IMR-90 (cell line): ENCODE measurements at regions not wholly inside any gene's neighbourhood (a gene's known extent, or its start where the extent isn't known, plus 50 kb on each side); places are given as distances from the start of the nearest gene placed in this dataset.

Source experiments
- ATAC-seq: fragments of 200-7000 bp; cut with Tn5 transposase; 2 replicates; pipeline ENCODE4 v1.9.1; 2020; ENCODE audit warnings: low read depth, mild to moderate bottlenecking, moderate library complexity
- BruUV-seq: library from RNA; stranded (reverse); fragments of 400-500 nt; replicated peaks from 2 replicates; lab custom pipeline; 2021; lab: Mats Ljungman, UMichigan
- CTCF ChIA-PET: fragments of 300-600 bp; formaldehyde crosslinking; extraction: SDS; loops from one replicate; lab custom pipeline; 2021; ENCODE audit warnings: antibody characterized with exemption; lab: Yijun Ruan, JAX
- POLR2A ChIA-PET: fragments of 300-600 bp; sonication (Branson Sonifier 250); formaldehyde crosslinking; loops from one replicate; lab custom pipeline; 2022; ENCODE audit warnings: antibody characterized with exemption; ENCODE audit not compliant: unreplicated experiment; lab: Charles Lee
- DNase-seq: peaks from one replicate; pipeline ENCODE4 v3.0.0; 2013
- H2AFZ ChIP-seq: replicated peaks from 2 replicates; pipeline ENCODE3; 2013; ENCODE audit warnings: low read length, mild to moderate bottlenecking; ENCODE audit not compliant: poor library complexity
- H2AK5ac ChIP-seq: 2 replicates; pipeline ENCODE4 v1.6.1; 2013; ENCODE audit warnings: low read depth, low read length, inconsistent platforms
- H2AK9ac ChIP-seq: replicated peaks from 2 replicates; pipeline ENCODE3; 2013; ENCODE audit warnings: mild to moderate bottlenecking, low read depth, low read length, moderate library complexity; ENCODE audit not compliant: poor library complexity
- H2BK120ac ChIP-seq: 2 replicates; pipeline ENCODE4 v1.6.1; 2013; ENCODE audit warnings: low read depth, low read length, inconsistent platforms
- H2BK15ac ChIP-seq: 3 replicates; pipeline ENCODE4 v1.6.1; 2013; ENCODE audit warnings: low read depth, low read length, inconsistent platforms
- H2BK20ac ChIP-seq: 2 replicates; pipeline ENCODE4 v1.6.1; 2013; ENCODE audit warnings: low read depth, mild to moderate bottlenecking, inconsistent platforms, low read length, moderate library complexity
- H2BK5ac ChIP-seq: 2 replicates; pipeline ENCODE4 v1.6.1; 2013; ENCODE audit warnings: mild to moderate bottlenecking, low read depth, low read length, inconsistent platforms; ENCODE audit not compliant: poor library complexity, severe bottlenecking
- H3K14ac ChIP-seq: replicated peaks from 2 replicates; pipeline ENCODE4 v1.6.1; 2013; ENCODE audit warnings: low read depth, low read length, inconsistent platforms
- H3K18ac ChIP-seq: 2 replicates; pipeline ENCODE4 v1.6.1; 2013; ENCODE audit warnings: low read depth, low read length, control low read depth
- H3K23ac ChIP-seq: 2 replicates; pipeline ENCODE4 v1.6.1; 2013; ENCODE audit warnings: low read depth, low read length, inconsistent platforms
- H3K27ac ChIP-seq: 2 replicates; pipeline ENCODE4 v1.5.1; 2013; ENCODE audit warnings: mild to moderate bottlenecking, control low read depth, low read length; ENCODE audit not compliant: insufficient read depth
- H3K27me3 ChIP-seq: 2 replicates; pipeline ENCODE4 v1.6.1; 2013; ENCODE audit warnings: low read length; ENCODE audit not compliant: control insufficient read depth, insufficient read depth
- H3K36me3 ChIP-seq: 2 replicates; pipeline ENCODE4 v1.6.1; 2013; ENCODE audit warnings: low read length, mixed read lengths; ENCODE audit not compliant: control insufficient read depth, insufficient read depth
- H3K4ac ChIP-seq: 2 replicates; pipeline ENCODE4 v1.6.1; 2013; ENCODE audit warnings: low read depth, low read length, inconsistent platforms
- H3K4me1 ChIP-seq: 2 replicates; pipeline ENCODE4 v1.6.1; 2013; ENCODE audit warnings: low read length, mixed read lengths; ENCODE audit not compliant: control insufficient read depth, insufficient read depth
- H3K4me2 ChIP-seq: 2 replicates; pipeline ENCODE4 v1.6.1; 2013; ENCODE audit warnings: low read depth, mild to moderate bottlenecking, control low read depth, low read length, moderate library complexity
- H3K4me3 ChIP-seq: 2 replicates; pipeline ENCODE4 v1.5.1; 2013; ENCODE audit warnings: low read depth, mild to moderate bottlenecking, control low read depth, low read length, moderate library complexity; ENCODE audit not compliant: insufficient read depth
- H3K56ac ChIP-seq: 2 replicates; pipeline ENCODE4 v1.6.1; 2013; ENCODE audit warnings: low read length, inconsistent platforms; ENCODE audit not compliant: insufficient read depth; ENCODE audit errors: extremely low read depth
- H3K79me1 ChIP-seq, 2 experiments: 2 replicates each; pipeline ENCODE4 v1.6.1; 2013; ENCODE audit warnings: low read length in 2 of 2, inconsistent platforms in 1 of 2, low read depth in 1 of 2
- H3K9ac ChIP-seq: 2 replicates; pipeline ENCODE4 v1.6.1; 2013; ENCODE audit warnings: low read depth, low read length, control low read depth
- H3K9me1 ChIP-seq: 2 replicates; pipeline ENCODE4 v1.6.1; 2013; ENCODE audit warnings: low read length, inconsistent platforms; ENCODE audit not compliant: insufficient read depth
- H3K9me3 ChIP-seq: 2 replicates; pipeline ENCODE4 v1.6.1; 2013; ENCODE audit warnings: low read length; ENCODE audit not compliant: control insufficient read depth, insufficient read depth
- H4K20me1 ChIP-seq: 2 replicates; pipeline ENCODE4 v1.6.1; 2013; ENCODE audit warnings: low read length, inconsistent platforms; ENCODE audit not compliant: insufficient read depth
- H4K5ac ChIP-seq: 2 replicates; pipeline ENCODE4 v1.6.1; 2013; ENCODE audit warnings: mild to moderate bottlenecking, low read depth, low read length, control low read depth
- H4K8ac ChIP-seq, 2 experiments: 2 replicates each; pipeline ENCODE4 v1.6.1; 2013; ENCODE audit warnings: low read depth in 2 of 2, low read length in 2 of 2, control low read depth in 1 of 2, inconsistent platforms in 1 of 2
- H4K91ac ChIP-seq: 2 replicates; pipeline ENCODE4 v1.6.1; 2013; ENCODE audit warnings: low read depth, low read length, inconsistent platforms; ENCODE audit not compliant: insufficient read depth
- BHLHE40 ChIP-seq: fragments of 150-350 bp; IDR thresholded peaks from 2 replicates; pipeline ENCODE4 v1.6.1; 2016; ENCODE audit warnings: mild to moderate bottlenecking, low read depth, low read length
- CEBPB ChIP-seq: IDR thresholded peaks from 2 replicates; pipeline ENCODE4 v1.6.1; 2012; ENCODE audit warnings: low read depth, low read length, improper control_type of control experiment
- CHD1 ChIP-seq: IDR thresholded peaks from 2 replicates; pipeline ENCODE4 v1.6.1; 2012; ENCODE audit warnings: low read depth, low read length, improper control_type of control experiment
- CTCF ChIP-seq: conservative IDR thresholded peaks from 2 replicates; pipeline ENCODE4 v1.5.1; 2012; ENCODE audit warnings: mild to moderate bottlenecking, low read depth, low read length, improper control_type of control experiment
- ELK1 ChIP-seq: fragments of 150-350 bp; IDR thresholded peaks from 2 replicates; pipeline ENCODE4 v1.6.1; 2016; ENCODE audit warnings: low read depth, mild to moderate bottlenecking, low read length, moderate library complexity, borderline replicate concordance
- FOS ChIP-seq: fragments of 150-350 bp; IDR thresholded peaks from 2 replicates; pipeline ENCODE4 v1.6.1; 2016; ENCODE audit warnings: low read depth, low read length
- MAFK ChIP-seq: IDR thresholded peaks from 2 replicates; pipeline ENCODE4 v1.6.1; 2012; ENCODE audit warnings: low read depth, low read length, improper control_type of control experiment
- MAZ ChIP-seq: IDR thresholded peaks from 2 replicates; pipeline ENCODE4 v1.6.1; 2012; ENCODE audit warnings: low read depth, mild to moderate bottlenecking, low read length, improper control_type of control experiment, moderate library complexity, borderline replicate concordance
- MXI1 ChIP-seq: IDR thresholded peaks from 2 replicates; pipeline ENCODE4 v1.6.1; 2012; ENCODE audit warnings: low read depth, mild to moderate bottlenecking, low read length, moderate library complexity, borderline replicate concordance
- NFE2L2 ChIP-seq: fragments of 150-350 bp; IDR thresholded peaks from 2 replicates; pipeline ENCODE4 v1.6.1; 2016; ENCODE audit warnings: low read depth, mild to moderate bottlenecking, low read length
- POLR2A ChIP-seq: IDR thresholded peaks from 2 replicates; pipeline ENCODE4 v1.6.1; 2012; ENCODE audit warnings: mild to moderate bottlenecking, low read depth, low read length
- RAD21 ChIP-seq: IDR thresholded peaks from 2 replicates; pipeline ENCODE4 v1.6.1; 2012; ENCODE audit warnings: low read length, improper control_type of control experiment
- RCOR1 ChIP-seq: IDR thresholded peaks from 2 replicates; pipeline ENCODE4 v1.6.1; 2012; ENCODE audit warnings: mild to moderate bottlenecking, low read length, improper control_type of control experiment; ENCODE audit not compliant: insufficient replicate concordance
- RFX5 ChIP-seq: IDR thresholded peaks from 2 replicates; pipeline ENCODE4 v1.8.0; 2012; ENCODE audit warnings: low read depth, mild to moderate bottlenecking, low read length, moderate library complexity
- SMC3 ChIP-seq: fragments of 150-350 bp; IDR thresholded peaks from 2 replicates; pipeline ENCODE4 v1.6.1; 2016; ENCODE audit warnings: low read depth, mild to moderate bottlenecking, antibody characterized with exemption, low read length, moderate library complexity
- USF2 ChIP-seq: fragments of 150-350 bp; IDR thresholded peaks from 2 replicates; pipeline ENCODE4 v1.6.1; 2017; ENCODE audit warnings: mild to moderate bottlenecking, antibody characterized with exemption, low read length, low read depth
- whole genome bisulfite sequencing, 2 experiments: methylation state at CpG; one replicate each; pipeline versions ENCODE4 v1.1.5 to v1.1.7; 2013; ENCODE audit warnings: missing lambda C conversion rate in 2 of 2; ENCODE audit not compliant: insufficient read length in 1 of 2; ENCODE audit errors: extremely low coverage in 2 of 2; 5-methylcytosine and 5-hydroxymethylcytosine counted together
- dilution Hi-C: fragments of 300-500 bp; cut with HindIII; formaldehyde crosslinking; loops from one replicate; pipeline ENCODE4 v1.14.3; 2018; ENCODE audit warnings: low sequenced_read_pairs; ENCODE audit not compliant: unreplicated experiment
- in situ Hi-C: fragments of 300-500 bp; cut with MboI; formaldehyde crosslinking; loops from 3 replicates; pipeline ENCODE4 v1.14.3; 2019; ENCODE audit warnings: low sequenced_read_pairs, inconsistent platforms, mixed read lengths
- intact Hi-C: fragments of 100-400 bp; cut with micrococcal nuclease; formaldehyde crosslinking; loops from 2 replicates; pipeline ENCODE4 v1.10.0; 2022

GRCh38 chr2:7594211-7594610 lies 677.0 kb downstream of the RNF144A start:
- Histone ChIP-seq H3K56ac (no peak overlapping the region), H3K36me3 (no peaks in the 10 kb centered on the region), H2BK15ac (no peak overlapping the region), H3K27me3 (no peaks in the 10 kb centered on the region), H3K9ac (no peak overlapping the region), H2AFZ (no peak overlapping the region), H3K9me1 (no peaks in the 10 kb centered on the region), H4K20me1 (no peaks in the 10 kb centered on the region), H4K5ac (no peak overlapping the region), H2BK20ac (no peak overlapping the region), H3K9me3 (no peaks in the 10 kb centered on the region; the same call in none of the 2 replicates), H2AK5ac (no peak overlapping the region), H3K4ac (no peak overlapping the region), H4K8ac (no peak overlapping the region), H2BK5ac (no peak overlapping the region), H3K79me1 (no peaks in the 10 kb centered on the region), H2BK120ac (no peak overlapping the region), H3K4me3 (no peak overlapping the region), H3K18ac (no peak overlapping the region), H2AK9ac (no peak overlapping the region), H3K4me2 (no peak overlapping the region), H3K23ac (no peak overlapping the region), H4K91ac (no peak overlapping the region), H3K27ac (no peak overlapping the region), H3K14ac (no peak overlapping the region), H3K4me1 (no peaks in the 10 kb centered on the region)
- dilution Hi-C loops (no loop called here), intact Hi-C loops (no loop called here), in situ Hi-C loops (no loop called here)
- WGBS, 2 experiments = 55% methylated on average over 2 of the region's 4 CpGs; no CpG with 5 or more reads in 1 of the 2 experiments
- no peak for DNase-seq
- BruUV-seq = no TSS peak
- no peak for ATAC-seq
- ChIA-PET POLR2A (no interaction called here), CTCF (no interaction called here)
- TF ChIP-seq ELK1 = no peak
- TF ChIP-seq RAD21 = no peak
- TF ChIP-seq MAFK = no peak
- no peak for TF ChIP-seq NFE2L2
- TF ChIP-seq RFX5 = no peak
- TF ChIP-seq CHD1 = no peak
- TF ChIP-seq CTCF = no peak
- no peak for TF ChIP-seq SMC3
- no peak for TF ChIP-seq USF2
- TF ChIP-seq RCOR1 = no peak
- TF ChIP-seq BHLHE40 = no peak
- no peak for TF ChIP-seq CEBPB
- no peak for TF ChIP-seq FOS
- TF ChIP-seq MXI1 = no peak
- no peak for TF ChIP-seq MAZ
- TF ChIP-seq POLR2A = no peak
